ENCODE measurements at regions not wholly inside any gene's neighbourhood (a gene's known extent, or its start where the extent isn't known, plus 50 kb on each side); places are given as distances from the start of the nearest gene placed in this dataset.

DNA sequence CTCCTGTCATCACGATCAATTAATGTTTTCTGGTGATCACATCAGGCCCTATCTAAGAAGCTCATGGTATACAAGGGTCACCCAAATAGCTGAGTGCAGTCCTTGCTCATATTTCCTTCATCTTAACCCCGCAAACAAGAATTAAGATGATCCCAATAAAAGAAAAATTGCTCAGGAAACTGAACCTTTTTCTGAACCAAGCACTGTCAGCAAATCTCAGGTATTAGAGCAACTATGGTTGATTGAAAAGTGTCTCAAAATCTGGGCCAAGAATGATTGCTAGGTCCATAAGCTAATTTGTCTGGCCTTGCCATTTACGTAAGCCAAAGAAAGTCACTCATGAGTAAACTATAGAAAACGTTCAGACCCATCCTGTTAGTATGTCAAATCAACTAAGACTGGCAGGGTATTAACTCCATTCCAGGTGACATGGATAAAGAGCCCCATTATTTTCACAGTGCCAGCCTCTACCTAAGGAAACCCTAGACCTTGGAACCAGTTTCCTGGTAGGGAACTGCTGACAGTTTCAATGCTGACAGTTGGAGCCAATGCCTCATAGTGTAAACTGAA is 209.3 kb downstream of the DEPDC1B start:
- H3K9me2 ChIP-seq (replicated peaks; ENCODE audit: low read depth, low read length): no peaks in the 10 kb centered on the region
- H3K27me3 ChIP-seq (ENCODE audit: insufficient read depth, low read length, poor library complexity, severe bottlenecking): no peaks in the 10 kb centered on the region
- H3K4me1 ChIP-seq (ENCODE audit: insufficient read depth, low read length, poor library complexity, severe bottlenecking): no peaks in the 10 kb centered on the region
- H2AFZ ChIP-seq (ENCODE audit: low read length): no peak overlapping the region
- no peak overlapping the region for H3K4me2 ChIP-seq (ENCODE audit: low read depth, low read length, poor library complexity, severe bottlenecking)
- no peaks in the 10 kb centered on the region for H3F3A ChIP-seq (ENCODE audit: low read depth)
- H3K9ac ChIP-seq (ENCODE audit: low read depth, low read length, poor library complexity, severe bottlenecking): no peak overlapping the region
- no peaks in the 10 kb centered on the region for H3K36me3 ChIP-seq (ENCODE audit: insufficient read depth, low read length)
- no peak overlapping the region for H3K4me3 ChIP-seq (ENCODE audit: low read length, poor library complexity, severe bottlenecking)
- TF ChIP-seq, protein P1, sequence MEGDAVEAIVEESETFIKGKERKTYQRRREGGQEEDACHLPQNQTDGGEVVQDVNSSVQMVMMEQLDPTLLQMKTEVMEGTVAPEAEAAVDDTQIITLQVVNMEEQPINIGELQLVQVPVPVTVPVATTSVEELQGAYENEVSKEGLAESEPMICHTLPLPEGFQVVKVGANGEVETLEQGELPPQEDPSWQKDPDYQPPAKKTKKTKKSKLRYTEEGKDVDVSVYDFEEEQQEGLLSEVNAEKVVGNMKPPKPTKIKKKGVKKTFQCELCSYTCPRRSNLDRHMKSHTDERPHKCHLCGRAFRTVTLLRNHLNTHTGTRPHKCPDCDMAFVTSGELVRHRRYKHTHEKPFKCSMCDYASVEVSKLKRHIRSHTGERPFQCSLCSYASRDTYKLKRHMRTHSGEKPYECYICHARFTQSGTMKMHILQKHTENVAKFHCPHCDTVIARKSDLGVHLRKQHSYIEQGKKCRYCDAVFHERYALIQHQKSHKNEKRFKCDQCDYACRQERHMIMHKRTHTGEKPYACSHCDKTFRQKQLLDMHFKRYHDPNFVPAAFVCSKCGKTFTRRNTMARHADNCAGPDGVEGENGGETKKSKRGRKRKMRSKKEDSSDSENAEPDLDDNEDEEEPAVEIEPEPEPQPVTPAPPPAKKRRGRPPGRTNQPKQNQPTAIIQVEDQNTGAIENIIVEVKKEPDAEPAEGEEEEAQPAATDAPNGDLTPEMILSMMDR (conservative IDR thresholded peaks at IDR 0.05; ENCODE audit: low read length): no peak
- TF ChIP-seq EZH2phosphoT487 (IDR thresholded peaks at IDR 0.05; ENCODE audit: borderline replicate concordance): no peak
- H3K9me3 ChIP-seq (ENCODE audit: insufficient read depth, low read depth, low read length): no peaks in the 10 kb centered on the region
- no peaks in the 10 kb centered on the region for H4K20me1 ChIP-seq (ENCODE audit: insufficient read depth, low read length, poor library complexity, severe bottlenecking)
- no peaks in the 10 kb centered on the region for H3K79me2 ChIP-seq (ENCODE audit: insufficient read depth, low read length)

DNA sequence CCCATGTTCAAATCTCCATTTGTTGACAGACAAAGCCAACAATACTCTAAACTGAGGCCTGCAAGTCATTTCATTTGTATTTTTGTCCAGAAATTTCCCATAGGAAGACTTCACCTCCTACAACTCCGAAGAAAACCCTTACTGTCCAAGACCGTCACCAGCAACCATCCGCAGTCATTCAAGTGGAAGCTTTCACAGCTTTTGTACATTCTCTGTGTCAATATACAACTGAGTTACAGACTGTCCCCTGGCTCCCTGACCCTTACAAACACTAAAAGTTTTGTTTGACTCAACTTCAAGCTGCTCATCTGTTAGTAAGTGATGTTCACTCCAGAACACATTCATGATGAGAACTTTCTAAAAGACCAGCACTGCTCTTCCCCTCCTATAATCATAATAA is 210.1 kb downstream of the DEPDC1B start:
- Histone ChIP-seq H3K4me3 (ENCODE audit: low read length, poor library complexity, severe bottlenecking) (no peak overlapping the region), H3K79me2 (ENCODE audit: insufficient read depth, low read length) (no peaks in the 10 kb centered on the region), H2AFZ (ENCODE audit: low read length) (no peak overlapping the region), H3K9me2 (replicated peaks; ENCODE audit: low read depth, low read length) (no peaks in the 10 kb centered on the region), H3K9ac (ENCODE audit: low read depth, low read length, poor library complexity, severe bottlenecking) (no peak overlapping the region), H3K4me2 (ENCODE audit: low read depth, low read length, poor library complexity, severe bottlenecking) (no peak overlapping the region), H3K4me1 (ENCODE audit: insufficient read depth, low read length, poor library complexity, severe bottlenecking) (no peaks in the 10 kb centered on the region), H3K9me3 (ENCODE audit: insufficient read depth, low read depth, low read length) (no peaks in the 10 kb centered on the region), H3K27me3 (ENCODE audit: insufficient read depth, low read length, poor library complexity, severe bottlenecking) (no peaks in the 10 kb centered on the region), H4K20me1 (ENCODE audit: insufficient read depth, low read length, poor library complexity, severe bottlenecking) (no peaks in the 10 kb centered on the region), H3K36me3 (ENCODE audit: insufficient read depth, low read length) (no peaks in the 10 kb centered on the region), H3F3A (ENCODE audit: low read depth) (no peaks in the 10 kb centered on the region)
- no peak for TF ChIP-seq EZH2phosphoT487 (IDR thresholded peaks at IDR 0.05; ENCODE audit: borderline replicate concordance)
- TF ChIP-seq, protein P1 (conservative IDR thresholded peaks at IDR 0.05; ENCODE audit: low read length): no peak

DNA sequence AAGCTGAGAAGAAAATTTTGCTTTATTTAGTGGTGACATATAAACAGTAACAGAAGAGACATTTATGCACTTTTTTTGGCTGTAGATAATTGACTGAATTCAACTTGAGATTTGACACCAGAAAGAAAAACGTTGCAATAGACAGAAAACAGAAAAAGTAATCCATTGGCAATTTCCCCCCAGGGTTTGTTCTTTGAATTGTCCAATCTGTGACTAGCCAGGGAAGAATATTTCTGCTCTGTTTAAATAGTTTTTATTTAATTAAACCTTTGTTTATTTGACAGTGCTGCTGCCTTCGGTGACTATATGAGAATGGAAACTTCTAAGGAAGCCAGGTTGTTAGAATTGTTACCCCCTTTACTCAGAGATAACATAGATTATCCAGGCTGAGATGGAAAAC is 210.6 kb downstream of the DEPDC1B start:
- no peaks in the 10 kb centered on the region for H3K9me2 ChIP-seq (replicated peaks; ENCODE audit: low read depth, low read length)

More for the DNA sequence above, 210.6 kb downstream of the DEPDC1B start:
- Histone ChIP-seq H3F3A (ENCODE audit: low read depth) (no peaks in the 10 kb centered on the region), H3K4me3 (ENCODE audit: low read length, poor library complexity, severe bottlenecking) (no peak overlapping the region), H3K36me3 (ENCODE audit: insufficient read depth, low read length) (no peaks in the 10 kb centered on the region), H2AFZ (ENCODE audit: low read length) (no peak overlapping the region), H4K20me1 (ENCODE audit: insufficient read depth, low read length, poor library complexity, severe bottlenecking) (no peaks in the 10 kb centered on the region), H3K79me2 (ENCODE audit: insufficient read depth, low read length) (no peaks in the 10 kb centered on the region), H3K9me3 (ENCODE audit: insufficient read depth, low read depth, low read length) (no peaks in the 10 kb centered on the region), H3K27me3 (ENCODE audit: insufficient read depth, low read length, poor library complexity, severe bottlenecking) (no peaks in the 10 kb centered on the region), H3K4me2 (ENCODE audit: low read depth, low read length, poor library complexity, severe bottlenecking) (no peak overlapping the region), H3K9ac (ENCODE audit: low read depth, low read length, poor library complexity, severe bottlenecking) (no peak overlapping the region), H3K4me1 (ENCODE audit: insufficient read depth, low read length, poor library complexity, severe bottlenecking) (no peaks in the 10 kb centered on the region)
- TF ChIP-seq, protein P1 (conservative IDR thresholded peaks at IDR 0.05; ENCODE audit: low read length): no peak
- TF ChIP-seq EZH2phosphoT487 (IDR thresholded peaks at IDR 0.05; ENCODE audit: borderline replicate concordance): no peak

Measured in Loucy (cell line).